Erythroblast (primary cell): ENCODE measurements at regions not wholly inside any gene's neighbourhood (a gene's known extent, or its start where the extent isn't known, plus 50 kb on each side); places are given as distances from the start of the nearest gene placed in this dataset.

Experiments
- GATA1 ChIP-seq: IDR thresholded peaks from 2 replicates; pipeline ENCODE4 v1.6.1; 2011; ENCODE audit warnings: low read depth, mild to moderate bottlenecking, control low read depth, low read length, moderate library complexity
- POLR2A ChIP-seq: IDR thresholded peaks from 2 replicates; pipeline ENCODE4 v1.6.1; 2011; ENCODE audit warnings: mild to moderate bottlenecking, low read length

DNA sequence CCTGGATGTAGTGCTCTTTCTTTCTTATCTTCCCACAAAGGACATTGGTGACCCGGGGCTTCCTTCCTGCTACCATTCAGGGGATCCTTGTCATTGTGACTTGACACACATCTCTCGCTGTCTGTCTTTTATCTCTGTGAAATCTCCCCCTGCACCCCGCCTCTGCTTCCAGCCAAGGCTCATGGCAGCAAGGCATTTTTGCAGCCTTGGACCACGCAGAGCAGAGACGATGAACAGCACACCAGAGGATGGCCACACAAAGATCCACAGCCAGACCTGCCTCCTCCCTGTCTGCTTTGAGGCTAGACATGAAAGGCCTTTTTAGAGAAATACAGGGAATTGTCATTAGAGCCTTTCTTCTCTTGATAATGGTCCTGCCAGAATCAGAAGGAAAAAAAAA, 549.1 kb downstream of the CDK5RAP2 start:
- TF ChIP-seq POLR2A, result no peak
- no peak for TF ChIP-seq GATA1
